BE2C (cell line): ENCODE measurements at regions not wholly inside any gene's neighbourhood (a gene's known extent, or its start where the extent isn't known, plus 50 kb on each side); places are given as distances from the start of the nearest gene placed in this dataset.

Experiments
- DNase-seq: peaks from one replicate; pipeline ENCODE4 v3.0.0-alpha.2; 2020
- H3K27me3 ChIP-seq: fragments of 250-450 bp; sonication (Bioruptor Pico); 2 replicates; pipeline ENCODE4 v1.5.1; 2020; ENCODE audit warnings: mild to moderate bottlenecking
- H3K36me3 ChIP-seq: fragments of 250-450 bp; sonication (Bioruptor Pico); 2 replicates; pipeline ENCODE4 v1.5.1; 2020; ENCODE audit warnings: mild to moderate bottlenecking
- H3K4me1 ChIP-seq: fragments of 250-450 bp; sonication (Bioruptor Pico); 2 replicates; pipeline ENCODE4 v1.5.1; 2020
- H3K4me3 ChIP-seq: 2 replicates; pipeline ENCODE4 v1.5.1; 2011; ENCODE audit warnings: low read depth, low read length
- H3K9me3 ChIP-seq: fragments of 250-450 bp; sonication (Bioruptor Pico); 2 replicates; pipeline ENCODE4 v1.5.1; 2020
- CTCF ChIP-seq: IDR thresholded peaks from 2 replicates; pipeline ENCODE4 v1.5.1; 2012; ENCODE audit warnings: mild to moderate bottlenecking, low read depth, low read length

DNA sequence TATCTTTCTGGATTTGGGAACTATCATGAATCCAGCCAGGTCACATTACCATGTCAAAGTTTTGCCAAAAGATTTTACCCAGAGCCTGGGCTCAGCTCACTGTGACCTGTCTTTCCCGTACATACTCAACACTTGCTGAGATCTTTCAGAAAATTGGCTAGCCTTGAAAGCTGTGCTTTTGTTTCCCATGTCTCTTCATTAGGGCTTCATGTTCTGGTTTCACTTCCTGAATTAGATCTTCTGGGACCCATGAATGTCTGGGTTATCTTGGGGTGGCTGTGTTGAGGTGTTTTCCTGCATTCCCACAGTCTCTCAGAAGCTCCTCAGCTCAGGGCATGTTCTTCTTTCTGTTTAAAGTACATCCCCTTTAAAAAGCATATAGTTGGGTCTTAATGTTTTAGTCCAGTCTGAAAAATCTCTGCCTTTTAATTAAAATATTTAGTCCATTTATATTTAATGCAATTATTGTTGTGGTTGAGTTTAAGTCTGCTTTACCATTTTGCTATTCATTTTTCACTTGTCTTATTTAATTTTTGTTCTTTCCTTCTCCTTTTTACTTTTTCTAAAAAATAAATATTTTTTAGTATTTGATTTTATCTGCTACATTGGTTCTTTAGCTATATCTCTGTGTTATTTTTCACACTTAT is 242.7 kb downstream of the VRK1 start:
- TF ChIP-seq CTCF = no peak
- Histone ChIP-seq H3K4me1 (no peaks in the 10 kb centered on the region), H3K36me3 (no peaks in the 10 kb centered on the region), H3K4me3 (no peak overlapping the region), H3K9me3 (no peaks in the 10 kb centered on the region), H3K27me3 (no peaks in the 10 kb centered on the region; the same call in 1 of the 2 replicates)
- DNase-seq = no peak

- no peak for DNase-seq
- no peaks in the 10 kb centered on the region for H3K27me3 ChIP-seq
- no peaks in the 10 kb centered on the region for H3K9me3 ChIP-seq
- H3K4me1 ChIP-seq = no peaks in the 10 kb centered on the region
- no peak overlapping the region for H3K4me3 ChIP-seq
- H3K36me3 ChIP-seq = no peaks in the 10 kb centered on the region
- no peak for TF ChIP-seq CTCF
These were observed 249.8 kb downstream of the VRK1 start for GRCh38 chr14:97046967-97047366.

GRCh38 chr14:97052001-97052400 is 254.8 kb downstream of the VRK1 start:
- no peaks in the 10 kb centered on the region for H3K27me3 ChIP-seq
- no peak for DNase-seq
- H3K4me3 ChIP-seq = no peak overlapping the region
- no peaks in the 10 kb centered on the region for H3K9me3 ChIP-seq
- no peaks in the 10 kb centered on the region for H3K4me1 ChIP-seq
- H3K36me3 ChIP-seq = no peaks in the 10 kb centered on the region
- TF ChIP-seq CTCF = no peak

DNA sequence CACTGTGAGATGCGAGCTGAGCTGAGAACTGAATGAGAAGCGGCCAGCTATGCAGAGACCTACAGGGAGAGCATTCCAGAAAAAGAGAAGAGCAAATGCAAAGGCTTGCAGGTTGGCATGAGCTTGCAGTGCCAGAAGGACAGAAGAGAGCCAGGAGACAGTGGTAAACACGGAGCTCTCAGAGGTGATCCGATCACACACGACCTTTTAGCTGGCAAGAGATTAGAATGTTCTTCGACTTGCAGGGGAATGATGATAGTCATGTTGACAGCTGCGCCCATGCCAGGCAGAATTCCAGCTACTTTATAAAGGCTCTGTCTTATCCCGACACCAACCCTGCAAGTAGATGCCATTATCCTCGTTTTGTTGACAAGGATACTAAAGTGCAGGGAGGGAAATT is 256.8 kb downstream of the VRK1 start:
- H3K27me3 ChIP-seq = no peaks in the 10 kb centered on the region
- no peaks in the 10 kb centered on the region for H3K4me1 ChIP-seq
- no peak overlapping the region for H3K4me3 ChIP-seq
- DNase-seq = no peak
- TF ChIP-seq CTCF = no peak
- no peaks in the 10 kb centered on the region for H3K9me3 ChIP-seq
- no peaks in the 10 kb centered on the region for H3K36me3 ChIP-seq

DNA sequence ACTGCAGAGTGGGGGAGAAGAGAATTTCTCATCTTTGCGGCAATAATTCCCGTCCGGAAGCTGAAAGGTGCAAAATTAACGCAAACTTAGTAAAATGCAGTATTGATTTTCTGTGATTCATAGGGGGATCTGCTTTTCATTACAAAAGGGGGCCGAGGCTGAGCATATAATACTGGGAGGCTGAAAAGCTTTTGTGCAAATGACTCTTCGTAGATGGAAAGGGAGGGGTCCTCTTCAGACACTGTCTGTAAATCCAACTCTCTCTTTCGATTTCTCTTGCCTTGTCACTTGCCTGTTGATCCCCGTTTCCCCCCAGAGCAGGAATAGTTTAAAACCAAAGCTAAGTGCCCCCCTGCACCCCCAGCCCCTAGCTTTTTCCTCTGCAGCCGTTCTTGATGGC is 258.2 kb downstream of the VRK1 start:
- no peak for DNase-seq
- H3K9me3 ChIP-seq = no peaks in the 10 kb centered on the region
- TF ChIP-seq CTCF = no peak
- no peak overlapping the region for H3K4me3 ChIP-seq
- H3K36me3 ChIP-seq = no peaks in the 10 kb centered on the region
- H3K27me3 ChIP-seq = no peaks in the 10 kb centered on the region
- H3K4me1 ChIP-seq = no peaks in the 10 kb centered on the region

DNA sequence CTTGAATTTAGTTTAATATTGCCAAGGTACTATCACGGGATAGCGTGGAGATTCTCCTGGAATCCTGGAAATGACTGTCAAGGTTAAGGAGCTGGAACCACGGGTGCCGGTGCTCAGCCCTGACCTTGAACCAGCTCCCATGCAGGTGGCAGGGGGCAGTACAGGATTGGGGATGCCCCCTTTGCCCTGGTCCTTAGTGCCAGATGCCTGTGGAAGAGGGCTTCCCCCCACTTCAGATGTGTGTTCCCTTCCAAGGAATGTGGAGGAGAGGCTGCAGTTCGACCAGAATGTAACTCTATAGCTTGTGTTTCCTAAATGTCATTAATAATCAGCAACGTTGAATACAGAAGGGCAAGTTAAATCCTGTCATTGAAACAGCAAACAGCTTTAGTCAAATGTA is 258.9 kb downstream of the VRK1 start:
- Histone ChIP-seq H3K4me3 (no peak overlapping the region), H3K4me1 (no peaks in the 10 kb centered on the region), H3K27me3 (no peaks in the 10 kb centered on the region), H3K9me3 (no peaks in the 10 kb centered on the region), H3K36me3 (no peaks in the 10 kb centered on the region)
- no peak for DNase-seq
- TF ChIP-seq CTCF = peak; percentile 26; the same call in 1 of the 2 replicates
